Activated CD8-positive, alpha-beta memory T cell treated with anti-CD3 and anti-CD28 coated beads, Interleukin-2, amount 50 U/mL, for 24 hours (primary cell): ENCODE measurements at regions not wholly inside any gene's neighbourhood (a gene's known extent, or its start where the extent isn't known, plus 50 kb on each side); places are given as distances from the start of the nearest gene placed in this dataset.

ENCODE experiments used
- DNase-seq: peaks from one replicate; pipeline ENCODE4 v3.0.0-alpha.2; 2020; ENCODE audit errors: extremely low read depth

GRCh38 chr4:108276690-108277089, 108.0 kb upstream of the LEF1 start:
- no peak for DNase-seq

GRCh38 chr4:108272986-108273385, 104.3 kb upstream of the LEF1 start:
- no peak for DNase-seq

- DNase-seq, result no peak
Observed at GRCh38 chr4:108272561-108272960, 103.8 kb upstream of the LEF1 start.

GRCh38 chr4:108272046-108272445, 103.3 kb upstream of the LEF1 start:
- no peak for DNase-seq

GRCh38 chr4:108270466-108271450, 102.0 kb upstream of the LEF1 start:
- DNase-seq, result no peak

- DNase-seq, result no peak
Observed at GRCh38 chr4:108264693-108265092, 96.0 kb upstream of the LEF1 start.

- no peak for DNase-seq
Observed at GRCh38 chr4:108263057-108263456, 94.3 kb upstream of the LEF1 start.

GRCh38 chr4:108261026-108261425, 92.3 kb upstream of the LEF1 start:
- no peak for DNase-seq

- DNase-seq, result no peak
Observed at GRCh38 chr4:108256538-108256937, 87.8 kb upstream of the LEF1 start.

- DNase-seq, result no peak
Observed at GRCh38 chr4:108255203-108255747, 86.5 kb upstream of the LEF1 start.

- no peak for DNase-seq
Observed at GRCh38 chr4:108249397-108249796, 80.7 kb upstream of the LEF1 start.

- no peak for DNase-seq
Observed at GRCh38 chr4:108247387-108248049, 78.8 kb upstream of the LEF1 start.

- no peak for DNase-seq
Observed at GRCh38 chr4:108244606-108245005, 75.9 kb upstream of the LEF1 start.

- DNase-seq, result no peak
Observed at GRCh38 chr4:108240366-108240765, 71.6 kb upstream of the LEF1 start.

- DNase-seq, result no peak
Observed at GRCh38 chr4:108237693-108238092, 69.0 kb upstream of the LEF1 start.

GRCh38 chr4:108236264-108236663, 67.5 kb upstream of the LEF1 start:
- DNase-seq, result no peak

GRCh38 chr4:108227923-108228322, 59.2 kb upstream of the LEF1 start:
- DNase-seq, result no peak

- DNase-seq, result no peak
Observed at GRCh38 chr4:108224611-108225053, 55.9 kb upstream of the LEF1 start.

GRCh38 chr4:108223313-108223712, 54.6 kb upstream of the LEF1 start:
- DNase-seq, result no peak

- no peak for DNase-seq
Observed at GRCh38 chr4:108219998-108220397, 51.3 kb upstream of the LEF1 start.
